GM18873 (cell line): ENCODE measurements at regions not wholly inside any gene's neighbourhood (a gene's known extent, or its start where the extent isn't known, plus 50 kb on each side); places are given as distances from the start of the nearest gene placed in this dataset.

Experiments
- ATAC-seq: cut with Tn5 transposase; IDR thresholded peaks from one replicate; pipeline ENCODE4 v1.9.1; 2021; ENCODE audit warnings: mild to moderate bottlenecking, moderate library complexity, moderate number of reproducible peaks; ENCODE audit not compliant: unreplicated experiment, low FRiP score

DNA sequence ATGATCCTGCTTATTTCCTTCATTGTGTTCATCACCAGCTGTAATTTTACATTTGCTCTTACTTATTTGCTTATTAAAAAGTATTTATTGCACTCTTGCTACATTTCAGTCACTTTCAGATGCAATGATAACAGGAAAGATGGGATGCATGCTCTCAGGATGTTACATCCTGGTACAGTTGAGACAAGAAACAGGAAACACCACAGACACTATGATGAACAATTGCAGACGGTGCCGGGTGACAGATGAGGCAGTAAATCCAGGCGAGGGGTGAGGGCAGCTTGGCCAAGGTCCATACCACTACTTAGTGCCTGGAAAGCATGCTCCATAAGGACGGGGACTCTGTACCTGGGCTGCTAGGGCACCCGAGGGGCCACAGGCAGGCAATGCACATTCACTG, 156.6 kb upstream of the RAB4A start:
- no peak for ATAC-seq

DNA sequence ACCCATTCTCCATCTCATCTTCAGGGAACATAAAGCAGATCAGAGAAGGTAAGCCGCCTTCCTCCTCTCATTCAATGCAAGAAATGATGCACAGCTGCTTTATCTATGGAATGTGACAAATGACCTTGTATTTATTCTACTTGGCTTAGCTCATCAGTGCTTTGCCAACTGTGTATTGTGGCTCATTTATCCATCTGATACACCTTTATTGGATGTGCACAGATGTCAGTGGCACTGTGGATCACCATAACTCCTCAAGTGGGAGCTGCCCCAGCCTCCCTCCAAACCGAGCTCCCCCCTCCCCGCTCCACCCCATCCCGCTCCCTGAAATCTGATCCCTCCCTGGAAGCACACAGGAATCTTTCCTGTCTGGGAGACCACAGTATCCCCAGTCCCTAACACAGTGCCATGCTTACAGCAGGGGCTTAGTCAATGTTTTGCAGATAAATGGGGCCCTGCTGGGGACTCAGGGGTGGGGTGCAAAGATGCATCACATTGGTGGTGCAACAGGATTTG, 156.0 kb upstream of the RAB4A start:
- ATAC-seq = no peak

GRCh38 chr1:229116114-229116513, 154.8 kb upstream of the RAB4A start:
- ATAC-seq = no peak

DNA sequence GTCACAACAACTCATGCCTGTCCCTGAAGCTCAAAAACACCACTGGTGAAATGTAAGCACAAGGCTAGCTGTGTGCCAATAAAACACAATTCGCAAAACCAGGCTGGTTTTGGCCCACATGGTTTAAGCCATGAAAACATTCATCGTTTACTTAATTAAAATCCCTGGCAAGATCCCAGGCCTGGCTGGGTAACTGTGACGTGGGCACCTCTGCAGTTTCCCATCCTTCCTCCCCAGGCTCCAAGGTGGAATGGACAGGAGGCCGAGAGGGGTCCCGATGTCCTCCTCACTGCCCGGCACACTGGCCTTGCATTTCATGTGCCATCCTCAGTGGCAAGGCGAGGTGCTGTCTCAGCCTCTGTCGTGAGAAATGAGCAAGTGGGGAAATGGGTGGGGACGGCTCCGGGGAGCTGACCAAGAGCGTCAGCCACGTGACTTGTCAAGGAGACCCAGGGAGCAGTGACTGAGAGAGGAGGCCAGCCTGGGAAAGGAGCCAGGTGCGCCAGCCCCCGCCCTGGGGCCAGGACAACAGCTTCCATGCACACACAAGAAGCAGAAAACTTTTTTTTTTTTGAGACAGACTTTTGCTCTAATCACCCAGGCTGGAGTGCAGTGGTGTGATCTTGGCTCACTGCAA, 153.1 kb upstream of the RAB4A start:
- no peak for ATAC-seq

DNA sequence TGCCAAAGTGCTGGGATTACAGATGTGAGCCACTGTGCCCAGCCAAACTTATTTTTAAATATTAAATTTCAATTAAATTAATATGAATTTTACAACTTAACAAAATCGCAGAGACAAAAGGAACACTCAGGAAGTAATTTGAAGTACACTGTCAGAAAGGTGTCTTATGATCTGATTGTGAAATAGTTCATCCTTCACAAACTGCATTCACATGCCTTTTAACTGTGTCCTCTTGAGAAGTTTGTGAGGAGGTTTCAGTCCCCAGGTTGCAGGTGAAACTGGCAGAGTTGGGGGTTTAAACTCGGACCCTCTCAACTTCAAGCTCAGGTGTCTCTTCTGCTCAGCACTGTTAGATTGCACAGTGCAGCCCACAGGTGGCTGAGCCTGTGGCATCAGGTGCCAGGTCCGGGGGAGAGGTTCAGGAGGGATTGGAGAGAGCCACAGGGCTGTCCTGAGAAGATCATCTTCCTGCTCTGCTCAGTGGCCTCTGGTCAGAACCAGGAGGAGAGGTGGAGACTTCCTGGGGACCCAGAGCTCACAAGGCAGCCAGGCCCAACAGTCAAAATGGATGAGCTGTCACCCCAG, 152.3 kb upstream of the RAB4A start:
- ATAC-seq = no peak

DNA sequence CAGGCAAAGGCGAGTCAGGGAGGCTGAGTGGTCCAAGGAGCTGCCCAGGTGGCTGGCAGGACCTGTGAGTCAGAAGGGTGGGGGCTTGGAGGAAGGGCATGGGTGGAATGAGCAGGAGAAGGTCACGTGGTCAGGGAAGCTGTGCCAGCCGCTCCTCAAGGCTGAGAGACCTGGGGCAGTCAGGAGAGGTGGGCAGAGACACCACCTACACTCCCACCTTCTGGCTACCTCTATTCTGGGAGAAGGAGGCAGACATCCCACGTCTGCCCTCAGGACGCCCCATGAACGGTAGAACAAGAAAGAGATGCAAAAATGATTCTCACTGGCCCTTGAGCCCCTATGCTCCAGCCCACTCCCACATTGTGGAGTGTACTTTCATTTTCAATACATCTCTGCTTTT, 151.8 kb upstream of the RAB4A start:
- no peak for ATAC-seq

GRCh38 chr1:229119876-229120275, 151.0 kb upstream of the RAB4A start:
- no peak for ATAC-seq

GRCh38 chr1:229121845-229122436, 149.0 kb upstream of the RAB4A start:
- no peak for ATAC-seq

DNA sequence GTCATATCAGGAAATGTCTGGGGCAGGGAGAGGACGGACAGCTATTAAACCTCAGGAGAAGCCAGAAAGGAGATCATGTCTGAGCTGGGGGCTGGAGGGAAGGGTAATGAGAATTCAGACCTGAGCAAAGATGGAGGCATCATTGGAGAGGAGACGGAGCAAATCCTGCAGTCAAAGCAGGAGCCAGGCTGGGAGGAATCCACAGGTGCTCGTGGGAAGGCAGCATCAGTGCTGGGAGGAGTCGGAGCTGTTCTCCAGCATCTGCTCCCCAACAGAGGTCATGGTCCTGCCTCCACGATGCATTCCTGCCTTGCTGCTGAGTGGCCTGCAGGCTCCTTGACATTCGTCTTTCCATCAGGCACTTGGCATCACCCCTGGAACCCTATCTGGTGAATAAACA, 148.3 kb upstream of the RAB4A start:
- no peak for ATAC-seq

- ATAC-seq = no peak
Observed at GRCh38 chr1:229124116-229124515, 146.8 kb upstream of the RAB4A start.

- ATAC-seq = no peak
Observed at GRCh38 chr1:229124520-229125124, 146.3 kb upstream of the RAB4A start.

DNA sequence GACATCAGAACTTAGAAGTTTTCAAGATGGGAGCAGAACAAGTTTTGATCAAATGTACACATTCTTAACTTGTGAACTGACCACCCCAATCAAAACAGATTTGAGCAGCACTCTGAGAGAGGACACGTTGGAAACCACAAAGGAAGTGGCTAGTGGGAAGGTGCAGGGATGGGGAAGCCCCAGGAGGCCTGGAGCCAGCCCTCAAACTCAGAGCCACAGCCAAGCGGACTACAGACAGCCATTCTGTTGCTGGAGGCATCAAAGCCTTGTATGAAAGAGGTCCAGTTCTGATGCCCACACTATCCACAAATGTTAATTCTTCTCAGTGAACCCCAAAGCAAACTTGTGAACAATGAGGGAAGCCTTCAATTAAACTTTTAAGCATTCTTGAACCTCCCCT, 143.6 kb upstream of the RAB4A start:
- ATAC-seq = no peak

DNA sequence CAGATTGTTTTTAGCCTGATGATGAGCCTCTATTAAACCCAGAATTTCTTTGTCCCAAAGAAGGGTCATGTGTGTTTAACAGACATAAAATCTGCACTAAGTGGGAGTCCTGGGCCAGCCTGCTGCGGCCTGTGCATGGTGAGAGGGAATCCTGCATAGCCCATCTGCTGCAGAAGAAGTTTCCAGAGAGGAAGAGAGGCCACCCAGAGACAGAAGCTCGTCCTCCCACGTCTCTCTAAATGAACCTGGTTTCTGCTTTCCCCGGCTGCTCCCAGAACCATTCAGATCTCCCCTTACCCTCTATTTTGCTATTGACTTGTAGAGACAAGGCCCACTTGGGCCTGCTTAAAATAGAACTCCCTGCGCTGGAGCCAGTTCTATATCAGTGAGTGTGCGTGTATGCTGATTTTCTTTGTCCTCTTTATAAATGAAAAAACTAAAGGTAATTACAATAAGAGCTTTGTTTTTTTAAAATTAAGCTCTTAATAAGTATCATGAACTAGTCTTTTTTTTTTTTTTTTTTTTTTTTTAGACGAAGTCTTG, 142.8 kb upstream of the RAB4A start:
- no peak for ATAC-seq

GRCh38 chr1:229129301-229130027, 141.4 kb upstream of the RAB4A start:
- ATAC-seq = no peak

DNA sequence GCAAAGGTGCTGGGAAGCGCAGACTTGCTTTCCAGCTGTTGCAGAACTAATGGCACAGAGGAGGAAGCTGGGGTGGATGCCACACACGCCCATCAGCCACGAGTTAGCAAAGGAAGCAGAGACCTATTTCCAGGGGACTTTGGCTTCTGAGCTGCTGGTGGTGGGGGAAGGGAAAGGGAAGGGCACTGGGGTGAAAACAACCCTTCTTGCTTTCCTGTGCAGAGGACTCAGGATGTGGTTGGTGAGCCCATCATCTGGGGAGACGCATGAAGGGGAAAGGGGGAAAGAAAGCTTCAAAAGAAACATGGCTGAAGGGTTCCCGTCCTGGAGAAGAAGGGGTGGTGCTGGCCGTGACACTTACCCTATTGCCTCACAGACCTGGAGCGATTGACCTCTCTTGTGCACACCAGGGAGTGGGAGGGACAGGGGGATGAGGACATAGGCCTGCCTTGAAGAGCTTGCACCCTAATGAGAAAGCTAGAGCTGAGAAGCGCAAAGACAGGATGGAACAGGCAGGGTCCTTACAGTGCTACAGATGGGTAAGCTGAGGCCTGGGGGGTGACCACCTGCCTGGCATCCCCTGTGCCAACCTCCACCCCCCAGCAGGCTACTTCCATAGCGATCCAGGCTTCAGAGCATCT, 140.8 kb upstream of the RAB4A start:
- ATAC-seq = no peak

DNA sequence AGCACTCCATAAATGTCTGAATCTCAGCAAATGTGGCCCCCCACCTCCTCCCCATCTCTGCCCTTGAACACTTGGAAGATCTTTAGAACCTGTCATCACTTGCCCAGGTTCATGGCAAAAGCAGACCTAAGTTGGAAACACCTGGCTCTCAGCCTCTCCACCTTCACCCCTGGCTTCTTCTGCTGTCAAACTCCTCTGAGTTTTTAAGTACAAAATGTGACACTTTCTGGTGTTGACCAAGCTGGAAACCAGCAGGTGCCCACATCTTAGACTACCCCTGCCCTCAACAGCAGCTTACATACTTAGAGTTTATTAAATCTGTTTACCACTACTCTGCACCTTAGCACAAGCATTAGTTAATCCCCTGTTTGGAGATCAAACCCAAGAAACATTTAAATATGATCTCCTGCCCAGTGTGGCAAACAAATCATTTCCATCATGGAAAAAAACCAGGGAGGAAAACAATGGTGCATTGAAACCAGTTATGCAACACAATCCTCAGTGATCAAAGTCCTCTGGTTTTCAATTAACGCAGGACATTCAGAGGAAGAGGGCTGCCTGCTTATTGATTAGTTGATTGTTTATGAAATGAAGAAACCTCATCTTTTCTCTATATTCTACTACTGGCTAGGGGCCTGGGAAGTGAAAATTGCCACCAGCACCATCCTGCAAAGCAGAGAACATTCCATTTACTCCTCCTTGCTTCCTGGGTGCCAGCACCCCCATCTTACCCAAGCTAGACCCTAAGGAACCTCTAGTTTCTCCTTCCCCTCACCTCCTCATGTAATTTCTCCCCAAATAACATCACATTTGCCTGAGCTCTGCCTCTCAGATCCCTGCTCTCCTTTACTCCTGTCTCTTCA, 139.4 kb upstream of the RAB4A start:
- ATAC-seq = no peak

DNA sequence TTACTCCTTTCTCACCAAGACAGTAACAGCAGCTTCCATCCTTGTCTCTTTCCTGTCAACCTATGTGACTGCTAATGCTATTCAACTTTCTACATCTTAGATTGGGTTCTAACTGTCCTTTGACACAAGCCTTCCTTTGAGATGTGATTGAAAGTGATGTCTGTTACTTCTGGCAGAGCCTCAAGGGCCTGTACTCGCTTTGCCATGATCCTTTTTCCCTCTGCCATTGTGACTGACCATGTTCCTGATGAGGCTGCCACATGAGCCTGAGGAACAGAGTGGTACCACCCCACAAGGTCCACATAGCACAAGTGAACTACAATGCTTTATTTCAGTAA, 138.8 kb upstream of the RAB4A start:
- ATAC-seq = no peak

GRCh38 chr1:229132706-229133105, 138.2 kb upstream of the RAB4A start:
- no peak for ATAC-seq

DNA sequence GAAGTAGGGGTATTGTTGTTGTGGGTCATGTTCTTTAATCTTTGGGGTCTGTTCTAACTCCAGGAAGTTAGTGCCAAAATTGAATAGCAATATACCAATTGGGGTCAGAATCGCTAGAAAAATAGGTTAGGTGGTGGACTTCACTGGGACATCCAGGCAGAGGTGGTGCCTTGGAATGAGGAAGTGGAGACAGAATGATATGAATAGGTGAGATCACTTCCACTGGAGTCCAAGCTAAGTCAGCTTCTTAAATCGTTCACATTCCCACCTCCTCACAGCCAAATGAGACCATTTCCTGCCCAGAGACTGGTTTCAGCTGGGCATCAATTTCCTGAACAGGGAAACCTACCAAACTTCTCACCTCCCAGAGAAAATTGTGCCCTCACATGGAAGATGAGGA, 137.8 kb upstream of the RAB4A start:
- ATAC-seq = no peak
